ENCODE measurements at regions not wholly inside any gene's neighbourhood (a gene's known extent, or its start where the extent isn't known, plus 50 kb on each side); places are given as distances from the start of the nearest gene placed in this dataset.

GRCh38 chr1:55844322-55844721, 629.2 kb upstream of the USP24 start:
- TF ChIP-seq CTCF (IDR thresholded peaks at IDR 0.05; ENCODE audit: poor library complexity, severe bottlenecking) = no peak
- no peak for ATAC-seq (ENCODE audit: low read depth)
- H3K4me3 ChIP-seq (ENCODE audit: severe bottlenecking) = no peak overlapping the region
- no peaks in the 10 kb centered on the region for H3K9me3 ChIP-seq (ENCODE audit: severe bottlenecking)
- no peaks in the 10 kb centered on the region for H3K36me3 ChIP-seq (ENCODE audit: low read depth)
- DNase-seq (ENCODE audit: low spot score) = no peak
- no peaks in the 10 kb centered on the region for H3K27me3 ChIP-seq (ENCODE audit: insufficient read depth, poor library complexity, severe bottlenecking)
- H3K27ac ChIP-seq (ENCODE audit: poor library complexity, severe bottlenecking) = no peak overlapping the region
- no peaks in the 10 kb centered on the region for H3K4me1 ChIP-seq (ENCODE audit: insufficient read depth, poor library complexity, severe bottlenecking)

- TF ChIP-seq CTCF (IDR thresholded peaks at IDR 0.05; ENCODE audit: poor library complexity, severe bottlenecking) = no peak
- no peaks in the 10 kb centered on the region for H3K27me3 ChIP-seq (ENCODE audit: insufficient read depth, poor library complexity, severe bottlenecking)
- no peaks in the 10 kb centered on the region for H3K4me1 ChIP-seq (ENCODE audit: insufficient read depth, poor library complexity, severe bottlenecking)
- ATAC-seq (ENCODE audit: low read depth) = no peak
- no peak overlapping the region for H3K4me3 ChIP-seq (ENCODE audit: severe bottlenecking)
- H3K36me3 ChIP-seq (ENCODE audit: low read depth) = no peaks in the 10 kb centered on the region
- DNase-seq (ENCODE audit: low spot score) = no peak
- no peak overlapping the region for H3K27ac ChIP-seq (ENCODE audit: poor library complexity, severe bottlenecking)
- H3K9me3 ChIP-seq (ENCODE audit: severe bottlenecking) = no peaks in the 10 kb centered on the region
These were observed 624.5 kb upstream of the USP24 start for GRCh38 chr1:55839626-55840025.

GRCh38 chr1:55839221-55839620, 624.1 kb upstream of the USP24 start:
- no peak for ATAC-seq (ENCODE audit: low read depth)
- DNase-seq (ENCODE audit: low spot score) = no peak
- H3K4me3 ChIP-seq (ENCODE audit: severe bottlenecking) = no peak overlapping the region
- TF ChIP-seq CTCF (IDR thresholded peaks at IDR 0.05; ENCODE audit: poor library complexity, severe bottlenecking) = no peak
- no peaks in the 10 kb centered on the region for H3K9me3 ChIP-seq (ENCODE audit: severe bottlenecking)
- no peaks in the 10 kb centered on the region for H3K27me3 ChIP-seq (ENCODE audit: insufficient read depth, poor library complexity, severe bottlenecking)
- no peaks in the 10 kb centered on the region for H3K4me1 ChIP-seq (ENCODE audit: insufficient read depth, poor library complexity, severe bottlenecking)
- no peaks in the 10 kb centered on the region for H3K36me3 ChIP-seq (ENCODE audit: low read depth)
- no peak overlapping the region for H3K27ac ChIP-seq (ENCODE audit: poor library complexity, severe bottlenecking)

- Histone ChIP-seq H3K4me3 (ENCODE audit: severe bottlenecking) (no peak overlapping the region), H3K36me3 (ENCODE audit: low read depth) (no peaks in the 10 kb centered on the region), H3K4me1 (ENCODE audit: insufficient read depth, poor library complexity, severe bottlenecking) (no peaks in the 10 kb centered on the region), H3K27me3 (ENCODE audit: insufficient read depth, poor library complexity, severe bottlenecking) (no peaks in the 10 kb centered on the region), H3K9me3 (ENCODE audit: severe bottlenecking) (no peaks in the 10 kb centered on the region), H3K27ac (ENCODE audit: poor library complexity, severe bottlenecking) (no peak overlapping the region)
- DNase-seq (ENCODE audit: low spot score) (no peak), ATAC-seq (ENCODE audit: low read depth) (no peak)
- no peak for TF ChIP-seq CTCF (IDR thresholded peaks at IDR 0.05; ENCODE audit: poor library complexity, severe bottlenecking)
These were observed 620.9 kb upstream of the USP24 start for GRCh38 chr1:55836086-55836485.

- Histone ChIP-seq H3K9me3 (ENCODE audit: severe bottlenecking) (no peaks in the 10 kb centered on the region), H3K4me1 (ENCODE audit: insufficient read depth, poor library complexity, severe bottlenecking) (no peaks in the 10 kb centered on the region), H3K4me3 (ENCODE audit: severe bottlenecking) (no peak overlapping the region), H3K36me3 (ENCODE audit: low read depth) (no peaks in the 10 kb centered on the region), H3K27me3 (ENCODE audit: insufficient read depth, poor library complexity, severe bottlenecking) (no peaks in the 10 kb centered on the region), H3K27ac (ENCODE audit: poor library complexity, severe bottlenecking) (no peak overlapping the region)
- no peak for TF ChIP-seq CTCF (IDR thresholded peaks at IDR 0.05; ENCODE audit: poor library complexity, severe bottlenecking)
- ATAC-seq (ENCODE audit: low read depth) = no peak
- DNase-seq (ENCODE audit: low spot score) = no peak
These were observed 618.4 kb upstream of the USP24 start for GRCh38 chr1:55833529-55834091.

All from RWPE2 (cell line).